ENCODE measurements at regions not wholly inside any gene's neighbourhood (a gene's known extent, or its start where the extent isn't known, plus 50 kb on each side); places are given as distances from the start of the nearest gene placed in this dataset.

DNA sequence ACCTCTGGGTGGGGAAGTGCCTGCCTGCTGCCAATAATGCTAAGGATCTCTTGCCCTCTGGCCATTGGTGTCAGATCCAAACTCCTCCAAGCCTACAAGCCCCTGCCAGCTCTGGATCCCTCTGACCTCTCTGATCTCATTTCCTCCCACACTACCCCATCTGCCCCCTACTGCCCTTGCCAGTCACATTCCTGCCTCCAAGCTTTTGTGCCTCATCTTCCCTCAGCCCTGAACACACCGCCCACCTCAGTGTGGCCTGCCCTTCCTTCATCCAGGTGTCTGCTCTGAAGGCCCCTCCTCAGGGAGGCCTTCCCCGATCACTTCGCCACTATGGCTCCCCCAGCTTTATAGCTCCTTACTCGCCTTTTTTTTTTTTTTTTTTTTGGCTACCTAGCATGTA lies 161.0 kb upstream of the GLI2 start:
- no peak for DNase-seq

DNA sequence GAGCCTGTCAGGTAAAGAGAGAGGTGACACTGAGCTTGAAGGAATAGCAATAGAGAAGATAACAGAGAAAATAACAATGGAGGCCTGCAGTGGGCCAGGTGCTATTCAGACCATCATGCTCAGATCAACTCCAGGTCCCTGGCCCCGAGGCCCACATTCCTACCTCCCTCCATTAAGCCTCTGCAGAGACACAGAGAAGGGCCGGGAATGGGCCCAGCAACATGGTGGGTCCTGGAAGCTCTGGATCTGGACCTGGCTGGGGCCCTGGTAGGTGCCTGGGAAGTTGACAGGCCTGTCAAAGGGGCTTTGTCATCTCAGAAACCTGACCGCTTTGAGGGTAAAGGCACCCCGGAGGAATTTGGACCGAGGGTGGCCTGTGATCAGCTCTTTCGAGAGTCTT lies 159.7 kb upstream of the GLI2 start:
- no peak for DNase-seq

DNA sequence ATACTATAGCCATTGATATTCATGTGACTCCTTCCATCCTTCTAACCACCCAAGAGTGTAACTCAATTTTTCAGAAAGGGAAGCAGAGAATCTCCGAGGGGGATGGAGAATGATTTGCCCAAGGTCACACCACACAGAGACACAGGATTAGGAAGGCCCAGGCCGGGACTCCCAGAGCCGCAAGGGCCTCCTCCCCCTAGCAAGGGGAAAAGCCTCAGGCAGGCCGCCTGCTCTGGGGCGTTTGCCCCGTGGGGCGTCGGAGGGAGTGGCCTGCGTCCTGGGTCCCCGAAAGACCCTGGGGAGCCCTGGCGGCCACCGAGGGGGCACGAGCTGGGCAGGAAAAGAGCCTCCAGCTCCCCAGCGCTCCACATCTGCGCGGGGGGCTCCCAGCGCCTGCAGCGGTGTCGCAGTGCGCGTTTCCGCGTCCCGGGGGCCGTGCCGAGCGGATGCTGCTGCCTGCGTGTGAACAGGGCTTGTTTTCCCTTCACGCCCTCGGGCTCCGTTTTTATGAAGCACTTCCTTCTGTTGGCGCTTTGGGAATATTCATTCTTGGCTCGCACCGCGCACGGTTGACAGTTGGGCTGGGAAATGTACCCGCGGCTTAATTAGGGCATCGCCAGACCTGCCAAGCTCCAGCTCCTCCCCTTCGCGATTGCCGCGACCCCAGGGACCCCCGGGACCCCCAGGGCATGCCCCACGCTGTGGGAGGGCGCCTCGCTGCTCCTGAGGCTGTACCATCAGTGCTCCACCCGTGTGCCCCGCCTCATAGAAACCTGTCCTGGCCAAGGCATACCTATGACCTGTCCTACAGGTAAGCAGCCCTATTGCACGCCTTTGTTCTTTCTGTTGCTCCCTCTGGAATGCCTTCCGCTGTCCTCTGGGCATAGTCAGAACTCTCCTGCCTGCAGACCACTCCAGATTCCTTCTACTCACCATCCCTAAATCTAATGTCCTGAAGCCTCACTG lies 158.9 kb upstream of the GLI2 start:
- DNase-seq = peak; percentile 74

DNA sequence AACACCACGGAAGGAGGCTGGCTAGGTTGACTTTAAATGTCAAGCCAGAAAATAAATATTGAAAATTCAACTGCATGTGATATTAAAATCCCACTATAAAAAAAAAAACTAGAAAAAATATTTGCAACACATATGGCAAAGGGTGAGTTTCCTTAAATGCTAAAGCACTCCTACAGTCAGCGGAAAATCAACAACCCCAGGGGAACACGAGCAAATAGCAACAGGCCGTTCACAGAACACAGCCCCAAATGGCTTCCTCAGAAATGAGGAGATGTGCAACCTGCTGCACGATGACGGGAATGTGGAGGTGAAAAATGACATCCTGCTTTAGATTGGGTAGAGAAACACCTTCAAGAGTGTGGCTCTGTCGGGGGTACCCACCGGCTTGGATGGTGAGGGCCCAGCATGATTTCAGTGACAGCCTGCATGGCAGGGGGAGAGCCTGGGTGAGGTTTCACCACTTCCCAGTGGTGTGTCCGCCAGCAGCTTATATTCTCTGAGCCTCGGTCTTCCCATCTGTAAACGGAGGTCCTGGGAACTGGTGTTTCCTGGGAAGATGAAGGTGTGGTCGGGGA lies 157.9 kb upstream of the GLI2 start:
- DNase-seq = no peak

DNA sequence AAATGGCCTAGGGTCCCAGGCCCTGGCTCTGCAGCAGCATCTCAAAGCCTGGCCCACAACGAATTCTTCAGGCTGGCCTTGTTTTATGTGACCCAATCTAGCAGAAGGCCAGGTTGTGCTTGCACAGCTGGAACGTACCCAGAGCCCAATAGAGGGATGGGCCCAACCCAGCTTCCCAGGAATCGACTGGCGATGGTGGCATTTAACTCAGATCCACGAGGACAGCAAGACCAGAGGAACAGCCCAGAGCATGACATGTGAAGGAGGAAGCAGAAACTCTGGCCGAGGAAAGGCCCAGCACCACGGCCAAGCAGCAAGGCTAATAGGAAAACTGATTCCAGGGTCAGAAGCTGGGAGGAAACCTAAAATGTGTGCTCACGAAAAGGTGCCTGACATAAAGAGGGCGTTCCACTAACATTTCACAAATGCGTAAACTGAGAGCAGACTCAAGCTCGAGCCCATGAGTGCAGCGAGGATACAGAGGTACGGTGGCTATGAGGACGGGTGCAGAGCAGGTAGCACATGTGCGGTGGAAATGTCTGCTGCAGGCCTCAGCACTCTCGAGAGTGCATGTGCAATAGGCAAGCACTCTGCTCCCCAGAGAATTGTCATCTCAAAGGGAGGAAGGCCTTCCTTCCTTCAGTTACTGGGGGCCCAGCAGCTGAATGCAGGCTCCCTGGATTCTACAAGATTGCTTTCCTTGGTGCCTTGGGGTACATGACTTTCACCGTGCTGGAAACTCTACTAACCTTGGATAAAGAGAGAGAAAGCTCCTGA lies 156.9 kb upstream of the GLI2 start:
- no peak for DNase-seq

DNA sequence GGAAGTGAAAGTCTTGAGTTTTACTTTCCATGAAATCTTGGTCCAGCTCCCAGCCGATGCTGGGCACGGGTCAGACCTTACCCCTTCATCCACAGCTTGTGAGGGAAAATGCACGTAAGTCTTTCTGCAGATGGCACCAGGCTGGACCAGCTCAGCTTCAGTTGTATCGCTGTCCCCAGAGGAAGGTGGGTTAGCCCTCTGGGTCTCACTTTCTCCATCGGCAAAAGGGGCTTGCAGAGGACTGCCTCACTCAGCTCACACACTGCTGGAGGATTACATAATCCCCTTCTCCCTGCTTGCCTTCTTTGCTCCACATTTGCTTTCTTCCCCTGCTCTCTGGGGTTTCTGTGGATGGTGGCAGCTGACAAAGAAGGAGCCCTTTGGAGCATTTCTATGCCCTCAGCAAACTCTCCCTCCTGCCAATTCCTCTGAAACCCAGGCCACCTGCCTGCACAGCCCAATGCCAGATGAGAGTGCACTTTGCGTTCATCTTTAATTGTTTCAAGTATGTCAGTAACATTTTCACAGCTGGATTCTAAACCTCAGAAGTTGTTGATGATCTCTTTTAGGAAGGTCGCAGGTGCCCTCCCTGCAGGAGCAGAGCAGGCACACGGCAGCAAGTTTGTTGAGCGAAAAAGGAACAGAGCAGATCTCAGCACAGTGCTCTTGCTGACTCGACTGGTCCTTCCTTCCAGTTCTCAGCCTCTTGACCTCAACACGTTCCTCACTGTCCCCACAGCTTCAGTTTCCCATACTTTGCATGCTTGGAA lies 155.6 kb upstream of the GLI2 start:
- no peak for DNase-seq

DNA sequence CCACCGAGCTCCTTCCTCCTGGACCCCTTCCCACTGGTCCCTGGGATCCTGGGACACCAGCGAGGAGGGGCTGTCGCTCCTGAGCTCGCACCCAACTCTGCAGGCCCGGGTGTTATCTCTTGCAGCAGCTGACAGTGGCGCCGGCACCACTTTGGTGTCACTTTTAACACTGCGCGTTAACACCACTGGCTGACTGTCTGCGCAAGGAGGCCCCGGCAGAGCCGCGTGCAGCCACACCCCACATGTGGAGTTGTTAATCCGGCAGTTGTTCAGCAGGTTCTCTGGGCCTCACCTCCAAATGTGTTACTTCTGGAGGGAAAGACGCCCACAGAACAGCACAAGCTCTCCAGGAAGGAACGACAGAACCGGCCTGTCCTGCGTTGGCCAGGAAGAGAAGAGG lies 155.0 kb upstream of the GLI2 start:
- DNase-seq = no peak

DNA sequence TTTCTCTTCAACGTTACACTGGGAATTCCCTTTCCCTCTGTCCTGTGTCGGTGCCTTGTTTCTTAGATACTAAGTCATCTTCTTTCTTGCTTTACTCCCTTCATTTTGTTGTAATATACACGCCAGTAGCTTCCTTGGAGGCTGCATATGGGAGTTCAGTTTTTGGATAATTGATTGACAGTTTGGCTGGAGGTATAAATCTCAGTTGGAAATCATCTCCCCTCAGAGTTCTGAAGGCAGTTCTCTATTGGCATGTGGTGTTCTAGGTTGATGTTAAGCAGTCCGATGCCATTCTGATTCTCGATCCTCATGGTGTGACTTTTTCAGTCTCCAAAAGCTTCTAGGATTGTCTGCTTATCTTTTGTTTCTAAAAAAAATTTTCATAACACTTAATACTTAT lies 152.5 kb upstream of the GLI2 start:
- DNase-seq = no peak

DNA sequence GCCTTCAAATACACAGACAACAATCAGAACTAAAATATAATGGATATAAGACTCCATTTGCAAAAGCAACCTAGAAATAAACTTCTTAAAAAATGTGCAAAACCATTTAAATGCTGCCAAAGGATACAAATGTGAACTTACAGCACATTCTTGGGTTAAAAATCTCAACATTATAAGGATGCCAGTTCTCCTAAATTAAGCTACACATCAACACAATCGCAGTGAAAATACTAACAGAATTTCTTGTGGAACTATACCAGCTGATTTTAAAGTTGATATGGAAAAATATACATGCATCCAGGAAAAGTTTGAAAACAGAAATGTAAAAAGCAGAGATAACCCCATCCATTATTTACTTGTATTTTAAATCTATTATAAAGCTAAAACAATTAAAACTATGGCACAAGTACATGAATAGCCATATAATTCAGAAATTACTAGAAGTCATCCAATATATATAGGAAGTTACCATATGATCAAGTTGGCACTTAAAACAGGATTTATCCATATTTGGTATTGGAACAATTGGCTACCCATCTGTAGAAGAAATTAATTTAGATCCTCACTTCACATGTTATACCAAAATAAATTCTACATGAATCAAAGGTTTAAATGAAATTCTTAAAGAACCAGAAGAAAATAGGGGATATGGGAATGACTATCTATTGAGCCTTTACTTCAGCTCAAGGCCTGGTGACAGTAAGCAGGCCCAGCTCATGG lies 151.7 kb upstream of the GLI2 start:
- no peak for DNase-seq

DNA sequence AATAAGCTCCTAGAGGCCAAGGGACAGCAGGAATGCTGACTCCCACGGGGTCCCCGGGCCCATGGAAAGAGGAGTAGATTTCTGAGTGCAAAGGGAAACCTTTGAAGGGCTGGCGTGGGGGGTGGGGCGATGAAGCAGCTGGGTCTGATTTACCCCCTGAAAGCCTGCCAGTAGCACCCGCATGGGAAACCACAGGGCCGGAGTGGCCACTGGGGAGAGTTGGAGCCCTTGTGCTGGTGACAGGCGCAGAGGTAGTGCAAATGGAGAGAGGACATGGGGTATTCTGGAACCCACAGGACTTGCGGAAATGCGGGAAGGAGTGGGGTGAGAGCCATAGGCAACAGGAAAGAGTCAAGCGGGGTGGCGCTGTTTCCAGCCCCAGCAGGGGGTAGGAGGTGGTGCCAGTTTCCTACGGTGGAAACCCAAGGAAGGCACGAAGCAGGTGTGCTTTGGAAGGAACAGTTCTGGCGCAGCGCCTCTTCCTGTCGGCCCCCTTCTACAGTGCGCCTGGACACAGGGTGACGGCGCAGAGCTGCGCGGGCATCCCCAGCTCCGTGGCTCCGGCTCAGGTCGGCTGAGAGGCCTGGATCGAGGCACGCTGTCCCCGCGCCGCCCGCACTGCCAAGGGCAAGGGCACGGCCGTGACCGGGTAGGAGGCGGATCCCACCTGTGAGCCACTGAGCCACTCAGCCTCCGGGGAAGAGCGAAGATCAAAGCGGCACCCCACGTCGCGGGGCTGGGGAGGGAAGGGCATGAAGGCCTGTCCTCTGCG lies 149.0 kb upstream of the GLI2 start:
- no peak for DNase-seq

DNA sequence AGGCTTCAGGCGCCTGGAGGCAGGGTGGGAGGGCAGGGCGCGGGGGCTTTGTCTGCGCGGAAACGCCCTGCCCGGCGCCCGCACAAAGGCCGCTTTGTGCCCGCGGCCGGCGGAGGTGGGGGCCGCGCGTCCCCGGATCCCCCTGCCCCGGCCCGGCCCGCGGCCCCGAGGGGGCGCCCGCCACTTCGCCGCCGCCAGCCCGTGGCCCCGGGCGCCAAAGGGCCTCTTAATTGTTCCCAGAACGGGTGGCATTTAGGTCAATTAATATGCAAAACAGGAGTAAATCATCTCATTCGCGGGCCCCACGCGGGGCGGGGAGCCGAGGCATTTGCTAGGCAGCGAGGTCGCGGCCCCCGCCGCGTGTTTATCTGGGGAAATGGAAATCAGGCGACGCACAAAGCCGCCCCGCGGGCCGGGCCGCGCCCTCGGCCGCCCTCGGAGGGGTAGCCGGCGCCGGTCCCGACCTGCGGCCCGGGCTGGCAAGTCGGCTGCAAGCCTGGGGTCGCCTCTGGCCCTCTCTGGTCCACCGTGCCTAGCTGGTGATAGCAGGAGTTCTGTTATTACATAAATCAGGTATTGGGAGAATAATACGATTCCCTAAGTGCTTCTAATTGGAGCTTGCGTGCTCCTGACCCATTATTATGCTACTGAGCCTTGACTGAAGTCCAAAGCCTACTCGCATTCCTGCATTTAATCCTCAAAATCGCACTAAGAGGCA lies 148.2 kb upstream of the GLI2 start:
- DNase-seq = no peak

DNA sequence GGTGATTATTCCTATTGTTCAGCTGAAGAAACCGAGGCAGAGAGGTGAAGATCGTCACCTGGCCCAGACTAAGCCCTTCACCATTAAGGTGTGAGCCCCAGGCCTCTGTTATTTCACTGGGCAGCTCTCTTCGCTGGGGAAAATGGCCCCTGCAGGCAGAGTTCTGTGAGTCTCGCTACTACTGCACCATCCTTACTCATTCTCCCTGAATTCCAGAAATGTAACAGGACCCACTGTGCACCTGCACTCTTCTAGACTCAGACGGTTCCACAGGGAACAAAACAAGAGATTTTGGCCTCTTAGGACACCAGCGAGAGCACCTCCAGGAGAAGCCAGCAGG lies 147.7 kb upstream of the GLI2 start:
- no peak for DNase-seq

DNA sequence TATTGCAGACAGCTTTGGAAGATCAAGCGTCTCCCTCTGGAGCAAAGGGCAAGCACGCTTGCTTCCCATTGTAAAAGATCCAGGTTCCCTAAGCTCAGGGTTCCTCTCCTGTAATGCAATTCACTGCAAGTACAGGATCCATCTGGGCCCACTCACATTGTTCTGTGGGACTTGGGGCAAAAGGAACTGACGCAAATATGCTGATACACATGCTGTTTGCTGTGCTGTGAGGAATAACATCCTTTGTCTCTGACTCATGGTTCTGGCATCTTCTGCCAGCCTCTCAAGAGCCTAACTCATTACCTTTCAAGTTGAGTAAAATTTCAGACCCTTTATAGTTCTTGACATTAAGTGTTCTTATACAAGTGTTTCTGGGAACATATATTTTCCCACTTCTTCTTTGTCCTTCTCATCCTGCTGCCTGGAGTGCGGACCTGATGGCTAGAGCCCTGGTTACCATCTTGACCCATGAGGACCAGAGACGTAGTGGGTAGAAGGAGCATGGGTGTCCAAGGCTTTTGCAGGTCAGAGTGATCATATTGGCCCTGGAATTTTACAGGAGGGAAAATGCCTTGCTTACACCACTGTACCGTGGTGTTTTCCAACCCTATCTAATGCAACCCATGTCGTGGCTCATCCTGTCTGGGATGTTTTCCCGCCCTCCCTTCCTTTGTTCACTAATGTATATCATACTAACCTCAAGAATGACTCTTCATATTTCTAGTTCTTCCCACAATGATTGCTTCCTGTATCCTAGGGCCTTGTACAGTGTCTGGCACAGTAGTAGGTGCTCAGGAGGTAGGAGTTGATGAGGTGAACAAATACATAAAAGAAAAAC lies 145.7 kb upstream of the GLI2 start:
- DNase-seq = peak; percentile 92

DNA sequence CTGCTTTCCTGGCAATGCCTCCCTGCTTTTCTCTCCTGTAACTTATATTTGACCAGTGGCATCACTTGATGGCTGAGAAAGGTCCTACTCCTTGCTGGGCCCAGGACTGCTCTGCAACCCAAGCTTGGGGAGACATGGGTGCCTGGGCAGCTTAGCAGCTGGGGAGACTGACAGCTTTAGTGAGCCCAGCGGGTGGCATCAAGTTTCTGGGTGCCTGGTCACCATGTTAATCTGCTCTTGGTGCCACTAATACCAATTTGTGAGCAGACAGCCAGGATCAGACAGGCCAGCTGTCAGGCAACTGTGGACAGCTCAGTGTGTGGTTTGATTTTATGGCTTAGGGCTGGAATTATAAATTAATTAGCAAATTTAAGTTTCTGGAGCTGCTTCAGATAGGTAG lies 144.8 kb upstream of the GLI2 start:
- DNase-seq = no peak

DNA sequence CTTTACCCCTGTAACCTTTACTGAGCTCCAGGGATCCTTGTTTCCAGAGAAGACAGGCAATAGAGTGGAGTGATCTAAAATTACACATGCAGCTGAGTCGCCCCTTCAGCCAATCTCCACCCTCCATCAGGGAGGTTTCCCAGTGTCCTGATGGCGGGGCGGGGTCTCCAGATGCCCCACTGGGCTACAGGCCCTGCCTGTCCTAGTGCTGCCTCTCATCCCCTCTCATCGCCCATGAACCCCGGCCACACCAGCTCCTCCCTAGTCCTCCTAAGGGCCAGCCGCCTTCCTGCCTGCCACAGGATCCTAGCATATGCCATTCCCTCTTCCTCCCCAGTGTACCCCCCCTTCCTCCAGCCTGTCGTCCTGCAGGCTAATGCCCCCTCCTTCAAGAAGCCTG lies 144.1 kb upstream of the GLI2 start:
- no peak for DNase-seq

DNA sequence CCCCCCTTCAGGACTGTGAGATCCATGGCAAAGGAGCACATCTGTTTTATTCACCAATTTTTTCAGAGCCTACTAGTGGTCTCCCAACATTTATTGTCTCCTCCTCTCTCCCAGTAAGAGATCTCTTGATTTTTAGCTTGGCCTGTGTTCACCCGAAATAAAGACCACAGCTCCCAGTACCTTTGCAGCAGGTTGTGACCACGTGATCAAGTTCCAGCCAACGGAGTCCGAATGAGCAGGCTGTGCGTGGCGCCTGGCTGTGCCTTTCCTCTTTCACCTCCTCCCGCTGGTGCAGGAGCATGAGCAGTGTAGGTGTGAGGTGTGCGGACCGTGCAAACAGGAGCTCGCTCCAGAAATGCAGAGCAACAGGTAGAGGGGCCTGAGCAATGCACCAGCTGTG lies 143.6 kb upstream of the GLI2 start:
- DNase-seq = no peak

DNA sequence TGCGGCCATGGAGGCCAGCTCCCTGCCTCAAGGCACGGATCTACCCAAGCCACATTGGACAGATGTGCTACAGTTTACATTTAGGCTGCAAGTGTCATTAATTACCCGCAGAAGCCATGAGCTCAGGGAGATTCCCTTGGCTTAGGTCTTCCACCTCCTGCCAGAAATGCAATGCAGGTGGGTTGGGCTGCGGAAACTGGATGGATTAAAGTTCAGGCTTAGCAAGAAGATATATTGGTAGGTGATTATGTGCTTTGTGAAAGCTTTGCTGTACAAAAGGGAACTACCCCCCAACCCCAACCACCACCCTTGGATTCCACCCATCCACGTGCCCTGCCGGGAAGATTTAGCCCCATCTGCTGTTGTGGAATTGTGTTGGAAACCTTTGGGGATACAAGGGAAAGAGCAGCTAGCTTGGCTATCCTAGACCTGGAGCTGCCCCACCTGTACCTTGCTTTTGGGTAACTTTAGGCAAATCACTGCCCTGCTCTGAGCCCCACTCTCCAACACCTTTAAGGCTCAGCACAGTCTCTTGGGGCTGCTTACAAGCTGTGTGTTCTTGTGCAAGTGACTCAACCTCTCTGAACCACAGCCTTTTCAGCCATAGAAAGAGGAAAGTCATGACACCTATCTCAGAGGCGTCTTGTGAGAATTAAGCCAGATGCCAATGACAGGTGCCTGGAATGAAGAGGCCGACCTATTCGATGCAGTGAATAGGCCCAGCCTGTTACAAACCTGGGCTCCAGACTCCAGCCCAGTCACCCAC lies 141.6 kb upstream of the GLI2 start:
- DNase-seq = no peak

DNA sequence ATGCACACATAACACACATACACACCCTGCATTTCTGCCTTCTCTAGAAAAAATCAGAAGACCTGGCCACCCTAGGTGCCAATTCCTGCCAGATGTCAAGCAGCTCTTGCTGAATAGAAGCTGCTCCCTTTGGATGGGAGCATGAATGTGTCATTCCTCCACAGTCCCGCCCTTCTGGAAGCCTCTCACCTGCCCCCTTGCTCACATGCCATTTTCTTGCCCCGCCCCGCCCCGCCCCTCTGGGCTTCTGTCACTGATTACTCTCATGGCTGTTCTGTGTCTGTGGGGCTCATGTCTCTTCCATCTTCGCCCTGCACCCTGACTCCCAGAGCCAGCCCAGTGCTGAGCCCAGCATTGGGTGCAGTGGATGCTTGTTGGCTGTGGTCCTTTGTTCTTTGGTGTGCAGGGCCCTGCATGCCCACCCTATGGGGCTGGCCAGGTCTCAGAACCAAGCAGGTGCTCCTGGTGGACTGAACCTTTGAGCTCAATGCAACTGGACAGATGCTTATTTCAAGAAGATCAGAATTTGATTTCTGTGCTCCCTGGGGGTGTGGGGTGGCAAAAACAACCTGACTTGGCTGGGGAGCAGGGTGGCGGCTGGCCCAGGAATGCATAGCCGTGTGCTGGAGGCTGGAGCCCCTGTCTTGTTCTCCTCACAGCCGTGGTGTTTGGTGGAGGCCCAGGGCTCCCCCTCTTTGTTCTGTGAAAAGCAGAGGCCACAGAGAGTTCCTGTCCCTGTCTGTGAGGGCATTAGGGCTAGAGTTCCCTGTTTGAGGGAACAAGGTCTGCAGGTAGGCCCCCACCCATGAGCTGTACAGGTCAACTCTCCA lies 140.6 kb upstream of the GLI2 start:
- no peak for DNase-seq
